ENCODE measurements at regions not wholly inside any gene's neighbourhood (a gene's known extent, or its start where the extent isn't known, plus 50 kb on each side); places are given as distances from the start of the nearest gene placed in this dataset.
"Not testable (repeated sequence)": the region's sequence is repeated elsewhere in the genome, so short reads cannot be mapped to it uniquely, and the experiment has no call there.

DNA sequence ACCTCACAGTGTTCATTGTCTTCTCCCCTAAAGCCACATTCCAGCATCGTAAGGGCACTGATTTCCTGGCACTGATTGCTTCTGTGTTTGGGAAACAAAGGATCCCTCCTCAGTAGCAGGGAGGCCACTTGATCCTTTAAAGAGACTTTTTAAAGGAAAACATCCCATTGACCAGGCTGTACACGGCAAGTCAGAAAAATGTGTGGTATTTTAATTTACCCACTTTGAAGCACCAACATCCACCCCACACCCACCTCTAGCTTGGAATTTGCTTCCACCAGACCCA is 364.9 kb downstream of the SHANK2 start:
- Mint-ChIP-seq H3K27ac (no peak overlapping the region), H3K4me1 (ENCODE audit: low read depth) (peaks cover 5% of the 10 kb centered on the region), H3K4me3 (no peak overlapping the region), H3K36me3 (ENCODE audit: low read depth) (no peaks in the 10 kb centered on the region), H3K27me3 (ENCODE audit: low read depth) (no peaks in the 10 kb centered on the region), H3K9me3 (ENCODE audit: insufficient read depth) (no peaks in the 10 kb centered on the region)
- ChIA-PET POLR2A (no interaction called here), CTCF (no interaction called here)
- DNase-seq (no peak), ATAC-seq (no peak)

DNA sequence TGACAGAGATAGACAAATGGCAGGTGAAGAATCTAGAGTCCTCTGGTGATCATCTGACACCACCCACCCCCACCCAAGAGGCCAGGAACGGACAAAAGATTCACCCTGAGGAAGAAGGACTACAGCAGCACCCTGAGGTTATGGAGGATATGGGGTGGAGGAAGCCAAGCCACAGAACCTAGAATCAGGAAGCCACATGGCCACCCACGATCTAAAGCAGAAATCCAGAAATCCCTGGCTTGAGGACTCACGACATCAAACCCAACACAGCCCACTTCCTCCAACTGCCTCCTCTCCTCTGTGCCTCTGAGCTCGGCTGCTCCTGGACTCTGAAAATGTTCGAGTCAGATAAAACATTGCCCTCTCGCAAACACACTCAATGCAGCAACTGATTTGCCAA is 364.3 kb downstream of the SHANK2 start:
- peaks cover 5% of the 10 kb centered on the region for H3K4me1 Mint-ChIP-seq (ENCODE audit: low read depth)
- POLR2A ChIA-PET = interaction anchor here (0.6 kb wide), 1 partner anchor 610 kb away, joined by 4 read pairs; no protein-coding TSS in a partner anchor
- CTCF ChIA-PET = no interaction called here
- ATAC-seq = no peak
- H3K9me3 Mint-ChIP-seq (ENCODE audit: insufficient read depth) = no peaks in the 10 kb centered on the region
- no peak overlapping the region for H3K4me3 Mint-ChIP-seq
- no peak for DNase-seq
- H3K27ac Mint-ChIP-seq = no peak overlapping the region
- H3K27me3 Mint-ChIP-seq (ENCODE audit: low read depth) = no peaks in the 10 kb centered on the region
- no peaks in the 10 kb centered on the region for H3K36me3 Mint-ChIP-seq (ENCODE audit: low read depth)

- Mint-ChIP-seq H3K27me3 (ENCODE audit: low read depth) (no peaks in the 10 kb centered on the region), H3K4me3 (no peak overlapping the region), H3K4me1 (ENCODE audit: low read depth) (peaks cover 5% of the 10 kb centered on the region), H3K27ac (no peak overlapping the region), H3K36me3 (ENCODE audit: low read depth) (no peaks in the 10 kb centered on the region), H3K9me3 (ENCODE audit: insufficient read depth) (no peaks in the 10 kb centered on the region)
- ChIA-PET POLR2A (no interaction called here), CTCF (no interaction called here)
- no peak for ATAC-seq
- no peak for DNase-seq
These were observed 363.0 kb downstream of the SHANK2 start for GRCh38 chr11:70889411-70889810.

GRCh38 chr11:70891844-70892380 is 360.5 kb downstream of the SHANK2 start:
- Mint-ChIP-seq H3K4me3 (no peak overlapping the region), H3K36me3 (ENCODE audit: low read depth) (no peaks in the 10 kb centered on the region), H3K4me1 (ENCODE audit: low read depth) (peaks cover 5% of the 10 kb centered on the region), H3K27ac (no peak overlapping the region), H3K9me3 (ENCODE audit: insufficient read depth) (no peaks in the 10 kb centered on the region), H3K27me3 (ENCODE audit: low read depth) (no peaks in the 10 kb centered on the region)
- POLR2A ChIA-PET = no interaction called here
- CTCF ChIA-PET = no interaction called here
- DNase-seq (no peak), ATAC-seq (no peak)

DNA sequence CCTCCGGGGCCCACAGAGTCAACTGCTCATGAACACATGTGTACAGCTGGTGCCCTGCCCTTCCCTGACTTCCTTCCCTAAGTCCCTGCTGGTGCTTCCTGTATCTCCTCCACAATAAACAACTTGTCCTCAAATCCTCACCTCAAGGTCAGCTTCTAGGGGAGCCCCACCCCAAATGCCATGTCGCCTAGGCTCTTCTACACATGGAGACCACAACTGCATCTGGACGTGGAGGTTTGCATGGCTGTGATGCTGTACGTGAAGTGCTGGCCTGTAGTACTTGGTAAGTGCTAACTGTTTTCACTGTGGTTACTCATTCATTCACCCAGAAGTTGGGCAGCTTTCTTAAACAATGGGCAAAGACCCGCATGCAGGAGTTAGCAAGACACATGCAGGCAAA is 359.5 kb downstream of the SHANK2 start:
- DNase-seq (no peak), ATAC-seq (no peak)
- Mint-ChIP-seq H3K27ac (no peak overlapping the region), H3K36me3 (ENCODE audit: low read depth) (no peaks in the 10 kb centered on the region), H3K4me3 (no peak overlapping the region), H3K9me3 (ENCODE audit: insufficient read depth) (no peaks in the 10 kb centered on the region), H3K27me3 (ENCODE audit: low read depth) (no peaks in the 10 kb centered on the region), H3K4me1 (ENCODE audit: low read depth) (peaks cover 4% of the 10 kb centered on the region)
- ChIA-PET CTCF (no interaction called here), POLR2A (no interaction called here)

- Mint-ChIP-seq H3K36me3 (ENCODE audit: low read depth) (no peaks in the 10 kb centered on the region), H3K27me3 (ENCODE audit: low read depth) (no peaks in the 10 kb centered on the region), H3K27ac (no peak overlapping the region), H3K4me3 (no peak overlapping the region), H3K9me3 (ENCODE audit: insufficient read depth) (no peaks in the 10 kb centered on the region), H3K4me1 (ENCODE audit: low read depth) (no peaks in the 10 kb centered on the region)
- ATAC-seq (no peak), DNase-seq (no peak)
- ChIA-PET POLR2A (no interaction called here), CTCF (no interaction called here)
These were observed 357.6 kb downstream of the SHANK2 start for GRCh38 chr11:70894566-70895365.

DNA sequence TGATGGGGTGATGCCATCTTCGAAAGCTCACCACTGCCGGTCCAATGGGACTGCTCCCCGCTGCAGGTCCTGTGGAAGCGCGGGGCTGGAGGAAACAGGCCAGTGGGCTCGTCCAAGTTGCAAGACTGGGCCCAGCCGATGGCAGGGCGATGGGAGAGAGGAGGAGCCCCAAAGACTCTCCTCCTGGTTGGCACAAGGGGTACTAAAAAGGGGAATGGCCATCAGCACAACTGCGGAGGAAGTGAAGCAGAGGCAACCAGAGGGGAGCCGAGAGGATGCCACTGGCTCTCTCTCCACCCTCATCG is 357.1 kb downstream of the SHANK2 start:
- no peaks in the 10 kb centered on the region for H3K9me3 Mint-ChIP-seq (ENCODE audit: insufficient read depth)
- H3K27ac Mint-ChIP-seq = no peak overlapping the region
- ATAC-seq = no peak
- ChIA-PET POLR2A (no interaction called here), CTCF (no interaction called here)
- H3K4me1 Mint-ChIP-seq (ENCODE audit: low read depth) = no peaks in the 10 kb centered on the region
- no peaks in the 10 kb centered on the region for H3K27me3 Mint-ChIP-seq (ENCODE audit: low read depth)
- H3K4me3 Mint-ChIP-seq = no peak overlapping the region
- no peak for DNase-seq
- H3K36me3 Mint-ChIP-seq (ENCODE audit: low read depth) = no peaks in the 10 kb centered on the region

DNA sequence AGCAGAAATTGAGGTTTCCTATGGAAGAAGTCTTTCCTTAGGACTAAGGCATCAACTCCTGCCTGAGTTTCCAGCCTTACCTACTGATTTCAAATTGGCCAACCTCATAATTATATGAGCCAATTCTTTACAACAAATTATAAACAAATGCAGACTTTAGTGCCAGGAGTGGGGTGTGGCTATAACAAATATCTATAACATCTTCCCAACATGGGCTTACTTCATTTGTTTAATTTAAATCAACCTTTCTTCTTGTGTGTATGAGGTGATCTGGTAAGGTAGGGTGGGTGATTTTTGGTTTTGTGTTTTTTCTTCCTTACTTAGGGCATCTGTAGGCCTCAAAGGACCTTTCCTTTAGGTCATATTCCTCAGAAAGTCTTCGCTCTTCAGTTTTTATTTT is 354.9 kb downstream of the SHANK2 start:
- Mint-ChIP-seq H3K4me3 (no peak overlapping the region), H3K27me3 (ENCODE audit: low read depth) (no peaks in the 10 kb centered on the region), H3K9me3 (ENCODE audit: insufficient read depth) (no peaks in the 10 kb centered on the region), H3K27ac (no peak overlapping the region), H3K4me1 (ENCODE audit: low read depth) (no peaks in the 10 kb centered on the region), H3K36me3 (ENCODE audit: low read depth) (no peaks in the 10 kb centered on the region)
- ATAC-seq = no peak
- no peak for DNase-seq
- POLR2A ChIA-PET = no interaction called here
- CTCF ChIA-PET = no interaction called here

- no peaks in the 10 kb centered on the region for H3K27me3 Mint-ChIP-seq (ENCODE audit: low read depth)
- ChIA-PET POLR2A (no interaction called here), CTCF (no interaction called here)
- no peaks in the 10 kb centered on the region for H3K36me3 Mint-ChIP-seq (ENCODE audit: low read depth)
- ATAC-seq (no peak), DNase-seq (no peak)
- H3K4me3 Mint-ChIP-seq = no peak overlapping the region
- no peaks in the 10 kb centered on the region for H3K9me3 Mint-ChIP-seq (ENCODE audit: insufficient read depth)
- H3K4me1 Mint-ChIP-seq (ENCODE audit: low read depth) = no peaks in the 10 kb centered on the region
- no peak overlapping the region for H3K27ac Mint-ChIP-seq
These were observed 352.8 kb downstream of the SHANK2 start for GRCh38 chr11:70899616-70900015.

GRCh38 chr11:70900540-70900939 is 351.8 kb downstream of the SHANK2 start:
- Mint-ChIP-seq H3K4me1 (ENCODE audit: low read depth) (no peaks in the 10 kb centered on the region), H3K27ac (no peak overlapping the region)
- ATAC-seq = no peak

GRCh38 chr11:70901951-70902521 is 350.3 kb downstream of the SHANK2 start:
- H3K4me1 Mint-ChIP-seq (ENCODE audit: low read depth) = no peaks in the 10 kb centered on the region
- DNase-seq (no peak), ATAC-seq (no peak)
- no peaks in the 10 kb centered on the region for H3K27me3 Mint-ChIP-seq (ENCODE audit: low read depth)
- POLR2A ChIA-PET = no interaction called here
- CTCF ChIA-PET = no interaction called here
- H3K4me3 Mint-ChIP-seq = no peak overlapping the region
- H3K27ac Mint-ChIP-seq = no peak overlapping the region
- no peaks in the 10 kb centered on the region for H3K36me3 Mint-ChIP-seq (ENCODE audit: low read depth)
- H3K9me3 Mint-ChIP-seq (ENCODE audit: insufficient read depth) = no peaks in the 10 kb centered on the region

More at GRCh38 chr11:70900540-70900939, 351.8 kb downstream of the SHANK2 start:
- Mint-ChIP-seq H3K27me3 (ENCODE audit: low read depth) (no peaks in the 10 kb centered on the region), H3K36me3 (ENCODE audit: low read depth) (no peaks in the 10 kb centered on the region), H3K9me3 (ENCODE audit: insufficient read depth) (no peaks in the 10 kb centered on the region), H3K4me3 (no peak overlapping the region)
- ChIA-PET CTCF (no interaction called here), POLR2A (no interaction called here)
- no peak for DNase-seq

DNA sequence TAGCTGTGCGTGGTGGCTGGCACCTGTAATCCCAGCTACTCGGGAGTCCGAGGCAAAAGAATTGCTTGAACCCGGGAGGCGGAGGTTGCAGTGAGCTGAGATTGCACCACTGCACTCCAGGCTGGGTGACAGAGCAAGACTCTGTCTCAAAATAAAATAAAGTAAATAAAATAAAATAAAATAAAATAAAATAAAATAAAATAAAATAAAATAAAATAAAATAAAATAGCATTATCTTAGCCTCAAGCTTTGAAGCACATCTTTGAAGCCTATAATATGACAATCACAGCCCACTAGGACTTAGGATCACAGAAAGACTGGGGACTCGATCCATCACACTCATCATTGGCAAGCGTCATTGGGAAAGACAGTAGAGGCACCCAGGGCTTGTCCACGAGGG is 349.1 kb downstream of the SHANK2 start:
- POLR2A ChIA-PET; ATAC-seq; DNase-seq; H3K27me3 Mint-ChIP-seq (ENCODE audit: low read depth); H3K4me3 Mint-ChIP-seq; H3K9me3 Mint-ChIP-seq (ENCODE audit: insufficient read depth); H3K4me1 Mint-ChIP-seq (ENCODE audit: low read depth); CTCF ChIA-PET; H3K27ac Mint-ChIP-seq; H3K36me3 Mint-ChIP-seq (ENCODE audit: low read depth): not testable (repeated sequence)

- CTCF ChIA-PET = no interaction called here
- no peak overlapping the region for H3K4me3 Mint-ChIP-seq
- ATAC-seq = no peak
- H3K9me3 Mint-ChIP-seq (ENCODE audit: insufficient read depth) = no peaks in the 10 kb centered on the region
- POLR2A ChIA-PET = no interaction called here
- no peak overlapping the region for H3K27ac Mint-ChIP-seq
- no peak for DNase-seq
- H3K36me3 Mint-ChIP-seq (ENCODE audit: low read depth) = no peaks in the 10 kb centered on the region
- H3K27me3 Mint-ChIP-seq (ENCODE audit: low read depth) = peaks cover 3% of the 10 kb centered on the region
- no peaks in the 10 kb centered on the region for H3K4me1 Mint-ChIP-seq (ENCODE audit: low read depth)
These were observed 346.3 kb downstream of the SHANK2 start for GRCh38 chr11:70906101-70906500.

Measured in activated CD8-positive, alpha-beta T cell treated with anti-CD3 and anti-CD28 coated beads, Interleukin-2, amount 10 ng/mL, durations not matched to agents 7 days and 5 days (primary cell).